ENCODE measurements at regions not wholly inside any gene's neighbourhood (a gene's known extent, or its start where the extent isn't known, plus 50 kb on each side); places are given as distances from the start of the nearest gene placed in this dataset.

- TF ChIP-seq GLIS3 (CRISPR knock-in tag; IDR thresholded peaks at IDR 0.05): no peak
- no peak for TF ChIP-seq TCF4 (CRISPR knock-in tag; IDR thresholded peaks at IDR 0.05; ENCODE audit: borderline replicate concordance)
- TF ChIP-seq ISL1 (CRISPR knock-in tag; IDR thresholded peaks at IDR 0.05): no peak
- no peak; the same call in 1 of the 2 replicates for TF ChIP-seq TOX (CRISPR knock-in tag; IDR thresholded peaks at IDR 0.05; ENCODE audit: borderline replicate concordance)
- TF ChIP-seq ZFP30 (CRISPR knock-in tag; IDR thresholded peaks at IDR 0.05): no peak
- no peak for TF ChIP-seq CREB5 (CRISPR knock-in tag; IDR thresholded peaks at IDR 0.05; ENCODE audit: low read depth)
- TF ChIP-seq PATZ1 (CRISPR knock-in tag; IDR thresholded peaks at IDR 0.05; ENCODE audit: borderline replicate concordance): no peak
These were observed 214.8 kb downstream of the SPCS3 start for GRCh38 chr4:176534566-176534965.

Measured in SK-N-SH treated with all-trans-retinoic acid at 6 μM for 48 hours (cell line).